Fibroblast of the conjunctiva (primary cell): ENCODE measurements at regions not wholly inside any gene's neighbourhood (a gene's known extent, or its start where the extent isn't known, plus 50 kb on each side); places are given as distances from the start of the nearest gene placed in this dataset.
"Not testable (repeated sequence)": the region's sequence is repeated elsewhere in the genome, so short reads cannot be mapped to it uniquely, and the experiment has no call there.

Experiments
- DNase-seq: peaks from one replicate; pipeline ENCODE4 v3.0.0-alpha.2; 2010; ENCODE audit warnings: low read depth

GRCh38 chr12:80045594-80045993 is 53.7 kb upstream of the OTOGL start:
- no peak for DNase-seq

GRCh38 chr12:80044694-80045046 is 54.7 kb upstream of the OTOGL start:
- DNase-seq: peak; percentile 63

GRCh38 chr12:80041692-80042091 is 57.6 kb upstream of the OTOGL start:
- DNase-seq: peak; percentile 43

DNA sequence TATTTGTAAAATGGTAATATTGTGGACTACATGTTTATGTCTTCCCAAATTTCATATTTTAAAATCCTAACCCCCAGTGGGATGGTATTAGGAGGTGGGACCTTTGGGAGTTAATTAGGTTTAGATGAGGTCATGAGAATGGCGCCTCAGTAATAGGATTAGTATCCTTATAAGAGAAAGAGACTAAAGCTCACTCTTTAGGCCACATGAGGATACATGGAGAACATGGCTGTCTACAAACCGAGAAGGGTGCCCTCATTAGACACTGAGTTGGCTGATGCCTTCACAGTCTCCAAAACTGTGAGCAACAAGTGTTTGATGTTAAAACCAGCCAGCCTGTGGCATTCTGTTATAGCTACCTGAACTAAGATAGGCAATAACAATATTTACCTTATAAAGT is 58.3 kb upstream of the OTOGL start:
- no peak for DNase-seq

DNA sequence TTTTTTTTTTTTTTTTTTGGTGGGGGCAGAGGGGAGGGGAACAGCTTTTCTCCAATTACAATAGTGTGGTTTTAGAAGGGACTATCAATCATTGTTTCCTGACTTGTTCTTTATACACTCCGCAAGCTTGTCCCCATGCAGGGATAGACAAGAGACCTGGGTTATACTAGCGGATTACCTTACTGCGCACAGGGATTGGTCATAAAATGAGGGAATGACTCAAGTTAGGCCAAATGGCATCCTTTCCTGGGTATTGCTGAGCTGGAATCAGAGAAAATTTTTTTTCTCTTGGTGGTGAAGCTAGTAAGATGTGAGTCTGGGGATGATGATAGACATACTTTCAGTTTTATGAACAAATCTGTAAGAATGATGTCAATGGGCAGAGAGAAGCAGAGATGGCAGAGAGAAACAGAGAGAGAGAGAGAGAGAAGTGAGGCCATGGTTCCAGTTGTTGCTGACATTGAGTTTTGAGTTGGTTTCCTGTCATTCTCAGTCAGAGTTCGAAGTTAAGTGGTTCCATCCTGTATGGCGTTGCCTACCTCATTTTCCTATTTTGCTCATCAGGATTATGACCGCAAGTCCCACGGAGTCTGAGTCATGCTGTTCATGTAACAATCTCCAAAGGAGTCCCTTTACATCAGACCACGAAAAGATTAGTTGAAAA is 59.1 kb upstream of the OTOGL start:
- no peak for DNase-seq

DNA sequence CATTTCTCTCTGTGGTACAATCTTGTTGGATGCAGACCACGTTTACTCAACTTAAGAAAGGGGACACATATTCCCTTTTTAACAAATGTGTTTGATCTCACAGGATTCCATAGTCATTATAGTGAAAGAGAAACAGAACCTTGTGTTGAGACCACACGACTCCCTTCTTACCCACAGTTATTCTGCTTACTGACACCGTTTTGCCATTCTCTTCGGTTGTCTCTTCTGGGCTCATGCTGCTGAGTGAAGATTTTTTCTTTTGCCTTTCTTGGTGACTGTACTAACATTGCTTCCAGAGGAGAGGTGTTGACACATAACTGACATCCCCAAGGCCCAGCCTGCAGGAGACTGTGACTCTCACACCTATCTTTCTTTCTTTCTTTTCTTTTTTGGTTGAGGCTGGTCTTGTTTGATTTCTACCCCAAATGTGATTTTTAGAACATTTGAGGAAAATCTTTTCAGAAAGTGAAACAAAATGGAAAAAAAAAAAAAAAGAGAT is 61.2 kb upstream of the OTOGL start:
- no peak for DNase-seq

DNA sequence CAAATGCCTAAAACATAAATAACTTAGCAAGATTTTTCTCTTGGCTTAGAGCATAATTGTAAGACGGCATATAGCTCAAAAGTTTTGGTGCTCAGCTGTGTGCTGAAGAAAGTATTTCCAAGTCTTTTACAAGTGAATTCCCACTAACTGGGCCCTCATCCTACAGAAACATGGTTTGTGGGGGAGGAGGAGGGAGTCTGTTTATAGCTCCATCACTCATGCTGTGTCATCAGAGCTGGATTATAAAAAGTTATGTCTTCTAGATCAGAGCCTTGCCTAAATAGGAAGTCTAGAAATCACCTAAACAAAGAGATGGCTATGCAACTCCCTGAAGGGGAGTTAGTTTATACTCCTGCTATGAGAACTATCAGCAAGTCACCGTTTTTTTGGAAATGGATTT is 65.9 kb upstream of the OTOGL start:
- DNase-seq: peak; percentile 55

DNA sequence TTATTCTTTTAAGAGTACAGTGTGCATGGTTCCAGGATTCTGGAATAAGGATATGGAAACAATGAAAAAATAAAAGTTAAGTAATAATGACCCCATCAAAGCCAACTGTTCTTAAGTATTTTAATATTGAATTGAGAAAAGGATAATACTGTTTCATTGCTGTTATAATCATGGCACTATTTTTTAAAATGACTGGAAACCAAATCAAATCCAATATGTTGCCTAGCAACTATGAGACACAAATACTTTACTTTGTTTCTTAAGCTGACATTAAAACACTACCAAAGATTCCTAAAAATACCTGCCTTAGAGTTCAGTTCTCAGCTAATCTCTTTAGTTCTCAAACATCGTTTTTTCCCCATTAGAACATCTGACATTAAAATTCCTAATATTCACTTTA is 66.4 kb upstream of the OTOGL start:
- no peak for DNase-seq

DNA sequence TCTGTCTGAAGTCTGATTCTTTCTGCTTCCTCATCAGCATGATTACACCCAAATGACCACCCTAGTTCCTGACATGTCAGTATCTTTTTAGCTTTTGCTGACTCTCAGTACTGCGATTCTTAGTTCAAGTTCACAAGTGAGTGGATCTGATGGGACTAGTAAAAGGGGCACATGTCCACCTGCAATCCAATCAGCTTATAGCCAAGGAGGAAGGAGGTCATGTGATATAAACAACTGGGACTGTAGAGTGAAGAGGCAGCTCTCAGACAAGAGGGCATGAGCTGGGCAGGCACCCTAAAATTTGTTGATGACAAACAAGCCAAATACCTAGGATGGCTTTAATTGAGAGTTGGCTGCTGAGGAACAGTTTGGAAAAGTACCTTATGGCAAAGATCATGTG is 68.1 kb upstream of the OTOGL start:
- DNase-seq: no peak

DNA sequence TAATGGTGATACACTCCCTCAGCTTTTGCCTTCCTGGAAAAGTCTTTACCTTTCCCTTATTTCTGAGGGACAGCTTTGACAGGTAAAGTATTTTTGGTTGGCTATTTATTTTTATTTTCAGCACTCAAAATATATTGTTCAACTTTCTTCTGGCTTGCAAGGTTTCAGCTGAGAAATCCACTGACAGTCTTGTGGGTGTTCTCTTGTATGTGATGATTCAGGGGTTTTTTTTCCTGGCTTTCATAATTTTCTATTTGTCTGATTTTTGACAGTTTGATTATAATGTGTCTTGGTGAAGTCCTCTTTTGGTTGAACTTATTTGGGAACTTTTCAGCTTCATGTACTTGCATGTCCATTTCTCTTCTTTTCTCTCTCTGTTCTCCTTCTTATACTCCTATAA is 73.7 kb upstream of the OTOGL start:
- DNase-seq: no peak

DNA sequence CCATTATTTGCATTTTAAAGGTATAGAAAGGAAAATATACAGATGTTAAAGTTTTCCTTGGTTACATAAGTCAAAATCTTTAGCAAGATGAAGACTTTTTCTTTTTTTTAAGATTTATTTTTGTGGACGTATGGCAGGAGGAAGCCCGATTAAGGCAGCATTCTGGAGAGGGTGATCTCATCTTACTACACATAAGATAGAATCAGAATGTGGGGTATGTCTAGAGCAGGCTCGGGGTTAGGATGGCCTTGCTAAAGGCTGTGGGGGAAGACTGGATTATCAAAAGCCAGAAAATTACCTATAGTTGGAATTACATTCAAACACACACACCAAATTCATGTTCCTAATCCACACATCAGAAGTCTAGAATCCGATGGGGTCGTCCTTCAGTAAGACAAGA is 79.6 kb upstream of the OTOGL start:
- no peak for DNase-seq

DNA sequence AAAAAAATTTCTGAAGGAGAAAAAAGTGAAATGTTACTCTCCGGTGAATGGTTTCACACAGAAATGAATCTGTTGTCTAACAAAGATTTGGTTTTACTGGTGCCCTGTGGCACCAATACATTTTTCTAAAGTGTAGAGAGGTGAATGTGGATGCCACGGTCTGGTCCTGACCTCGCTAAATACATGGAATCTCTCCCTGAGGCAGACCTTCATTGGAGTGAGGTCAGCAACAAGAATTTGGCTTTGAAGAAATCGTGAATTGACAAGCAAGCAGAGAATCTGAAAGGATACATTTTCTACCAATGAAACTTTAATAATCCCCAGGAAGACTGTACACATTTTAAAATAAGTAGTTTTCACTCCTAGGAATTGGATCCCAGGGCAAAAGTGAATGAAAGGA is 81.2 kb upstream of the OTOGL start:
- DNase-seq: no peak

- no peak for DNase-seq
Measured at GRCh38 chr12:80017261-80017870, 82.0 kb upstream of the OTOGL start.

GRCh38 chr12:80016684-80017083 is 81.8 kb upstream of the PPP1R12A start:
- DNase-seq: no peak

DNA sequence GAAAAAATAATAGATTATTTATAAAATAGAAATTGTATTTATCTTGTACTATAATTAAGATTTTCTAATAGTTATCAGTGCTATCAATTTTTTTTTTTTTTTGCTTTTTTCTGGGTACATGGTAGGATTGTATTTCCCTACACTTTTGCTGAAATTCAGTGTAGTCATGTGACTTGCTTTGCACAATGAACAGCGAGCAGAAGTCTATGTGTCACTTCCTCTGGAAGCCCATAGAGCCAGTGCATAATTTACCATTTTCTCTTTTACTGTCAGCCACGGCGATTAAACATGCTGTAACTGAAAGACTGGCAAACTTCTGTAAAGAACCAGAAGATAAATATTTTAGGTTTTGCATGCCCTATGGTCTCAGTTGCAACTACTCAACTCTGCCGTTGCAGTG is 80.8 kb upstream of the PPP1R12A start:
- no peak for DNase-seq

- DNase-seq: not testable (repeated sequence)
Measured at GRCh38 chr12:80003744-80004143, 68.8 kb upstream of the PPP1R12A start.

GRCh38 chr12:80001562-80001961 is 66.7 kb upstream of the PPP1R12A start:
- no peak for DNase-seq

DNA sequence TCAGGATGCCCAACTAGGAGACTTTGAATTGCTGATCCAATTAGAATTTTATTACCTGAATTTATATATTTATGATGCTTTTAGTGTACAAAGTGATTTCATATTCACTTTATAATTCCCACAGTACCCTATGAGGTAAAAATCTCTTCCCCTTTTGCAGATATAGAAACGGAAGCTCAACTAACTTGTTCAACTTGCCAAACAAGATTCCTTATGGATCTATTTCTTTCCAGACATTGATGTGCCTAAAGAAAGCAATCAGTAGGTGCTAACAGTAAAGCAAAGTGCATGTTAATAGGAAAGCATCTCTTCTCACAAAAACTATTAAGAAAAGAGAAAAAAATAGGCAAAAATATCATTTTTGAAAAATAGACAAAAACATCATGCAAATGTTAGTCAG is 65.9 kb upstream of the PPP1R12A start:
- DNase-seq: no peak

- no peak for DNase-seq
Measured at GRCh38 chr12:79998554-79998953, 63.7 kb upstream of the PPP1R12A start.

DNA sequence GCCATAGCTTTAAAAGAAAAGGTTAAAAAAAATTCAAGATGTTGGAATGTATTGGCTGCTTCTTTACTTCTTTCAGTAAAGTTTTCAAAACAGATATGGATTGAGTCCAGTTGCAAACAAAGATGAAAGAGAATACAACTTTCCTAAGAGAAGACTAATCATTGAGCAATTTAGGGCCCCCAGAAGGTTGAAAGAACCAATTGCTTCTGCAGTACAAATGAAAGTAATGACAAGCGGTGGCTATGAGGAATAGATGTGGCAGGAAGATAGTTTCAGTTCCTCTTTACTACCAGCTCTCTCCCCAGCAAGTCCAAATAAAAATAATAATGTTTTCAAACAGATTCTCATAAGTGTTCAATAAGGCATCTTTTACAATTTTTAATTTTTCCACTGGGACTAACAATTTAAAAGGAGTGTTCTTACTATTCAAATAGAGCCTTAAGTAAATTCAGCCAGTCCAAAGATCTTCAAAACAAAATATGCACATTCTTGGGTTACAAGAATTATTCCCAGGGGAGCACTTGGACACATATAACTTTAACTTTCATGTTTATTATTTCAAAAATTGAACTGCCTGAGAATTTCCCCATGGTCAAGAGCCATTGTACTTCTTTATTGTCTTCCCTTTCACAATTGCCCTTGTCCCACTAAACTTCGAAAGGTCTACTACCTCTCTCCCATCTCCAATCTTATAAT is 62.3 kb upstream of the PPP1R12A start:
- no peak for DNase-seq

DNA sequence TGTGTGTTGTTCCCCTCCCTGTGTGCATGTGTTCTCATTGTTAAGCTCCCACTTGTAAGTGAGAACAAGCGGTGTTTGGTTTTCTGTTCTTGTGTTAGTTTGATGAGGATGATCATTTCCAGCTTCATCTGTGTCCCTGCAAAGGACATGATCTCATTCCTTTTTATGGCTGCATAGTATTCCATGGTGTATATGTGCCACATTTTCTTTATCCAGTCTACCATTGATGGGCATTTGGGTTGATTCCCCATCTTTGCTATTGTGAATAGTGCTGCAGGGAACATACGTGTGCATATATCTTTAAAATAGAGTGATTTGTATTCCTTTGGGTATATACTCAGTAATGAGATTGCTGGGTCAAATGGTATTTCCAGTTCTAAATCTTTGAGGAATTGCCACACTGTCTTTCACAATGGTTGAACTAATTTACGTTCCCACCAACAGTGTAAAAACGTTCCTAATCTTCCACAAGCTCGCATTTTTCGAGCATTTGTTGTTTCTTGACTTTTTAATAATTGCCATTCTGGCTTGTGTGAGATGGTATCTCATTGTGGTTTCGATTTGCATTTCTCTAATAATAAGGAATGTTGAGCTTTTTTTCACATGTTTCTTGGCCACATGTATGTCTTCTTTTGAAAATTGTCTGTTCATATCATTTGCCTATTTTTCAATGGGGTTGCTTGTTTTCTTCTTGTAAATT is 60.6 kb upstream of the PPP1R12A start:
- not testable (repeated sequence) for DNase-seq

DNA sequence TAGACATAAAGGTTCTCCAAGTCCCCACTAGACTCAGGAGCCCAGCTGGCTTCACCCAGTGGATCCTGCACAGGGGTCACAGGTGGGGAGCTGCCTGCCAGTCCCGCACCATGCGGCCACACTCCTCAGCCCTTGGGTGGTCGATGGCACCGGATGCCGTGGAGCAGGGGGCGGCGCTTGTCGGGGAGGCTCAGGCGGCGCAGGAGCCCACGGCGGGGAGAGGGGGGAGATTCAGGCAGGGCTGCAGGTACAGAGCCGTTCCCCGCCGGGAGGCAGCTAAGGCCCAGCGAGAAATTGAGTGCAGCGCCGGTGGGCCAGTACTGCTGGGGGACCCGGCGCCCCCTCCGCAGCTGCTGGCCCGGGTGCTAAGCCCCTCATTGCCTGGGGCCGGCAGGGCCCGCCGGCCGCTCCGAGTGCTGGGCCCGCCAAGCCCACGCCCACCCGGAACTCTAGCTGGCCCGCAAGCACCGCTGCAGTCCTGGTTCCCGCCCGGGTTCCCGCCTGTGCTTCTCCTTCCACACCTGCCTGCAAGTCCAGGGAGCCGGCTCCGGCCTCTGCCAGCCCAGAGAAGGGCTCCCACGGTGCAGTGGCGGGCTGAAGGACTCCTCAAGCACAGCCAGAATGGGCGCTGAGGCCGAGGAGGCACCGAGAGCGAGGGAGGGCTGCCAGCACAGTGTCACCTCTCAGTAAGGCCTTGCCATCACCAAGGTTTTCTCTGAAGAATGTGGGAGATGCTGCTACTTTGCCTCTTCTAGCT is 58.4 kb upstream of the PPP1R12A start:
- no peak for DNase-seq
